ENCODE measurements at regions not wholly inside any gene's neighbourhood (a gene's known extent, or its start where the extent isn't known, plus 50 kb on each side); places are given as distances from the start of the nearest gene placed in this dataset.

DNA sequence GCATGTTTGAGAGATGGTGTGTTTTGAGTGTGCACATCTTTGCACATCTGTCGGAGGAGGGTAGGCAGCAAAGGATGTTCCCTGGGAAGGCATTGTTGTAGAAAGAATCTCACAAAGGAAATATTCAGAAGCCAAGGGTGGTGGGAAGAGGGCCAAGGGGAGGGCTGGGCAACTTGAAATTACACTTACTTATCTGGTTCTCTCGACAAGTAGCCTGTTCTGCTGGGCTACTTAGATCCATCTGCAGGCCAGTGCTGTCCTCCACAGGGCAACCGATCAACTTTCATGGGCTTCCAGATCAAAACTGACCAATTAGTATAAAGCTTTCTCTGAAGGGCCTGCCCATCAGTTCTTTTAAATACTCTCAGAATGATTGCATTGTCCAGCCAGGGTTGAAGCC lies 495.2 kb downstream of the GADD45G start:
- no peak for TF ChIP-seq ZNF174 (tag by site-specific recombination; IDR thresholded peaks at IDR 0.05)
- TF ChIP-seq, protein P1, sequence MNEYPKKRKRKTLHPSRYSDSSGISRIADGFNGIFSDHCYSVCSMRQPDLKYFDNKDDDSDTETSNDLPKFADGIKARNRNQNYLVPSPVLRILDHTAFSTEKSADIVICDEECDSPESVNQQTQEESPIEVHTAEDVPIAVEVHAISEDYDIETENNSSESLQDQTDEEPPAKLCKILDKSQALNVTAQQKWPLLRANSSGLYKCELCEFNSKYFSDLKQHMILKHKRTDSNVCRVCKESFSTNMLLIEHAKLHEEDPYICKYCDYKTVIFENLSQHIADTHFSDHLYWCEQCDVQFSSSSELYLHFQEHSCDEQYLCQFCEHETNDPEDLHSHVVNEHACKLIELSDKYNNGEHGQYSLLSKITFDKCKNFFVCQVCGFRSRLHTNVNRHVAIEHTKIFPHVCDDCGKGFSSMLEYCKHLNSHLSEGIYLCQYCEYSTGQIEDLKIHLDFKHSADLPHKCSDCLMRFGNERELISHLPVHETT (tag by site-specific recombination; IDR thresholded peaks at IDR 0.05), result no peak
- TF ChIP-seq, protein P2, sequence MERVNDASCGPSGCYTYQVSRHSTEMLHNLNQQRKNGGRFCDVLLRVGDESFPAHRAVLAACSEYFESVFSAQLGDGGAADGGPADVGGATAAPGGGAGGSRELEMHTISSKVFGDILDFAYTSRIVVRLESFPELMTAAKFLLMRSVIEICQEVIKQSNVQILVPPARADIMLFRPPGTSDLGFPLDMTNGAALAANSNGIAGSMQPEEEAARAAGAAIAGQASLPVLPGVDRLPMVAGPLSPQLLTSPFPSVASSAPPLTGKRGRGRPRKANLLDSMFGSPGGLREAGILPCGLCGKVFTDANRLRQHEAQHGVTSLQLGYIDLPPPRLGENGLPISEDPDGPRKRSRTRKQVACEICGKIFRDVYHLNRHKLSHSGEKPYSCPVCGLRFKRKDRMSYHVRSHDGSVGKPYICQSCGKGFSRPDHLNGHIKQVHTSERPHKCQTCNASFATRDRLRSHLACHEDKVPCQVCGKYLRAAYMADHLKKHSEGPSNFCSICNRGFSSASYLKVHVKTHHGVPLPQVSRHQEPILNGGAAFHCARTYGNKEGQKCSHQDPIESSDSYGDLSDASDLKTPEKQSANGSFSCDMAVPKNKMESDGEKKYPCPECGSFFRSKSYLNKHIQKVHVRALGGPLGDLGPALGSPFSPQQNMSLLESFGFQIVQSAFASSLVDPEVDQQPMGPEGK (tag by site-specific recombination; IDR thresholded peaks at IDR 0.05), result no peak
- TF ChIP-seq, protein P3, sequence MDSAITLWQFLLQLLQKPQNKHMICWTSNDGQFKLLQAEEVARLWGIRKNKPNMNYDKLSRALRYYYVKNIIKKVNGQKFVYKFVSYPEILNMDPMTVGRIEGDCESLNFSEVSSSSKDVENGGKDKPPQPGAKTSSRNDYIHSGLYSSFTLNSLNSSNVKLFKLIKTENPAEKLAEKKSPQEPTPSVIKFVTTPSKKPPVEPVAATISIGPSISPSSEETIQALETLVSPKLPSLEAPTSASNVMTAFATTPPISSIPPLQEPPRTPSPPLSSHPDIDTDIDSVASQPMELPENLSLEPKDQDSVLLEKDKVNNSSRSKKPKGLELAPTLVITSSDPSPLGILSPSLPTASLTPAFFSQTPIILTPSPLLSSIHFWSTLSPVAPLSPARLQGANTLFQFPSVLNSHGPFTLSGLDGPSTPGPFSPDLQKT (IDR thresholded peaks at IDR 0.05; ENCODE audit: borderline replicate concordance, low read depth, low read length), result no peak
- TF ChIP-seq, protein P4, sequence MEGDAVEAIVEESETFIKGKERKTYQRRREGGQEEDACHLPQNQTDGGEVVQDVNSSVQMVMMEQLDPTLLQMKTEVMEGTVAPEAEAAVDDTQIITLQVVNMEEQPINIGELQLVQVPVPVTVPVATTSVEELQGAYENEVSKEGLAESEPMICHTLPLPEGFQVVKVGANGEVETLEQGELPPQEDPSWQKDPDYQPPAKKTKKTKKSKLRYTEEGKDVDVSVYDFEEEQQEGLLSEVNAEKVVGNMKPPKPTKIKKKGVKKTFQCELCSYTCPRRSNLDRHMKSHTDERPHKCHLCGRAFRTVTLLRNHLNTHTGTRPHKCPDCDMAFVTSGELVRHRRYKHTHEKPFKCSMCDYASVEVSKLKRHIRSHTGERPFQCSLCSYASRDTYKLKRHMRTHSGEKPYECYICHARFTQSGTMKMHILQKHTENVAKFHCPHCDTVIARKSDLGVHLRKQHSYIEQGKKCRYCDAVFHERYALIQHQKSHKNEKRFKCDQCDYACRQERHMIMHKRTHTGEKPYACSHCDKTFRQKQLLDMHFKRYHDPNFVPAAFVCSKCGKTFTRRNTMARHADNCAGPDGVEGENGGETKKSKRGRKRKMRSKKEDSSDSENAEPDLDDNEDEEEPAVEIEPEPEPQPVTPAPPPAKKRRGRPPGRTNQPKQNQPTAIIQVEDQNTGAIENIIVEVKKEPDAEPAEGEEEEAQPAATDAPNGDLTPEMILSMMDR (tag by site-specific recombination; IDR thresholded peaks at IDR 0.05), result no peak
- TF ChIP-seq, protein P5, sequence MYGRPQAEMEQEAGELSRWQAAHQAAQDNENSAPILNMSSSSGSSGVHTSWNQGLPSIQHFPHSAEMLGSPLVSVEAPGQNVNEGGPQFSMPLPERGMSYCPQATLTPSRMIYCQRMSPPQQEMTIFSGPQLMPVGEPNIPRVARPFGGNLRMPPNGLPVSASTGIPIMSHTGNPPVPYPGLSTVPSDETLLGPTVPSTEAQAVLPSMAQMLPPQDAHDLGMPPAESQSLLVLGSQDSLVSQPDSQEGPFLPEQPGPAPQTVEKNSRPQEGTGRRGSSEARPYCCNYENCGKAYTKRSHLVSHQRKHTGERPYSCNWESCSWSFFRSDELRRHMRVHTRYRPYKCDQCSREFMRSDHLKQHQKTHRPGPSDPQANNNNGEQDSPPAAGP (tag by site-specific recombination; IDR thresholded peaks at IDR 0.05), result no peak
- TF ChIP-seq, protein P6, sequence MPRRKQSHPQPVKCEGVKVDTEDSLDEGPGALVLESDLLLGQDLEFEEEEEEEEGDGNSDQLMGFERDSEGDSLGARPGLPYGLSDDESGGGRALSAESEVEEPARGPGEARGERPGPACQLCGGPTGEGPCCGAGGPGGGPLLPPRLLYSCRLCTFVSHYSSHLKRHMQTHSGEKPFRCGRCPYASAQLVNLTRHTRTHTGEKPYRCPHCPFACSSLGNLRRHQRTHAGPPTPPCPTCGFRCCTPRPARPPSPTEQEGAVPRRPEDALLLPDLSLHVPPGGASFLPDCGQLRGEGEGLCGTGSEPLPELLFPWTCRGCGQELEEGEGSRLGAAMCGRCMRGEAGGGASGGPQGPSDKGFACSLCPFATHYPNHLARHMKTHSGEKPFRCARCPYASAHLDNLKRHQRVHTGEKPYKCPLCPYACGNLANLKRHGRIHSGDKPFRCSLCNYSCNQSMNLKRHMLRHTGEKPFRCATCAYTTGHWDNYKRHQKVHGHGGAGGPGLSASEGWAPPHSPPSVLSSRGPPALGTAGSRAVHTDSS (tag by site-specific recombination; IDR thresholded peaks at IDR 0.05), result no peak
- no peak for TF ChIP-seq ZBTB8A (tag by site-specific recombination; IDR thresholded peaks at IDR 0.05)
- no peak for TF ChIP-seq ZNF776 (tag by site-specific recombination; IDR thresholded peaks at IDR 0.05; ENCODE audit: borderline replicate concordance)
